Endothelial cell of umbilical vein (primary cell): ENCODE measurements at regions not wholly inside any gene's neighbourhood (a gene's known extent, or its start where the extent isn't known, plus 50 kb on each side); places are given as distances from the start of the nearest gene placed in this dataset.

Experiments
- BruUV-seq: library from RNA; stranded (reverse); fragments of 400-500 nt; replicated peaks from 2 replicates; lab custom pipeline; 2021; lab: Mats Ljungman, UMichigan
- CTCF ChIA-PET: fragments of 300-600, 350-600 bp; sonication (Branson Sonifier 250); formaldehyde crosslinking; loops from one replicate; lab custom pipeline; 2021; ENCODE audit warnings: antibody characterized with exemption, inconsistent platforms; lab: Charles Lee
- POLR2A ChIA-PET: fragments of 300-600, 350-600 bp; sonication (Branson Sonifier 250); formaldehyde crosslinking; loops from one replicate; lab custom pipeline; 2021; ENCODE audit warnings: antibody characterized with exemption, inconsistent platforms; lab: Charles Lee
- DNase-seq: peaks from one replicate; pipeline ENCODE4 v3.0.0-alpha.2; 2011; ENCODE audit warnings: low read depth, low spot score
- FAIRE-seq: peaks from 2 replicates; lab custom pipeline; 2011; peaks lifted over from hg19 to GRCh38; lab: Jason Lieb, UNC
- H2AFZ ChIP-seq: 2 replicates; pipeline ENCODE4 v1.6.0; 2012; ENCODE audit warnings: low read depth, low read length, control low read depth, inconsistent platforms
- H3K27ac ChIP-seq: 2 replicates; pipeline ENCODE4 v1.5.1; 2011; ENCODE audit warnings: low read depth, mild to moderate bottlenecking, control low read depth, low read length, moderate library complexity; ENCODE audit not compliant: insufficient read depth
- H3K27me3 ChIP-seq, 2 experiments: 2 replicates each; pipeline versions ENCODE4 v1.6.0 to v1.6.1; 2011; ENCODE audit warnings: low read length in 2 of 2, mixed read lengths in 1 of 2; ENCODE audit not compliant: control insufficient read depth in 2 of 2, insufficient read depth in 2 of 2
- H3K36me3 ChIP-seq, 2 experiments: 2 replicates in 1 of 2; 3 replicates in 1 of 2; pipeline ENCODE4 v1.5.1; 2011; ENCODE audit warnings: low read length in 2 of 2, mild to moderate bottlenecking in 1 of 2, moderate library complexity in 1 of 2; ENCODE audit not compliant: control insufficient read depth in 2 of 2, insufficient read depth in 2 of 2; ENCODE audit errors: extremely low read depth in 1 of 2
- H3K4me1 ChIP-seq: 3 replicates; pipeline ENCODE4 v1.5.1; 2011; ENCODE audit warnings: mild to moderate bottlenecking, low read length; ENCODE audit not compliant: control insufficient read depth, insufficient read depth; ENCODE audit errors: extremely low read depth
- H3K4me2 ChIP-seq: 2 replicates; pipeline ENCODE4 v1.6.1; 2011; ENCODE audit warnings: low read length, control low read depth, mixed read lengths; ENCODE audit not compliant: insufficient read depth
- H3K4me3 ChIP-seq, 3 experiments: fragments of 200-600 bp in 1 of 3; sonication (generic), shearing (Covaris generic) in 1 of 3; replicated peaks in 1 of 3; 2 replicates each; pipeline ENCODE4 v1.5.1; 2011 to 2016; ENCODE audit warnings: control low read depth in 3 of 3, low read length in 3 of 3, mild to moderate bottlenecking in 2 of 3, inconsistent platforms in 1 of 3, low read depth in 1 of 3, moderate library complexity in 1 of 3; ENCODE audit not compliant: insufficient read depth in 1 of 3
- H3K79me2 ChIP-seq: 2 replicates; pipeline ENCODE4 v1.6.0; 2012; ENCODE audit warnings: low read length, inconsistent platforms; ENCODE audit not compliant: control insufficient read depth, insufficient read depth
- H3K9ac ChIP-seq: replicated peaks from 2 replicates; pipeline ENCODE3; 2011; ENCODE audit warnings: low read length, control low read depth; ENCODE audit not compliant: insufficient read depth; ENCODE audit errors: extremely low read depth
- H3K9me1 ChIP-seq: replicated peaks from 3 replicates; pipeline ENCODE4 v1.6.0; 2011; ENCODE audit warnings: mild to moderate bottlenecking, low read length; ENCODE audit not compliant: control insufficient read depth, insufficient read depth; ENCODE audit errors: extremely low read depth
- H3K9me3 ChIP-seq: replicated peaks from 2 replicates; pipeline ENCODE4 v1.5.1; 2012; ENCODE audit warnings: low read length, inconsistent platforms; ENCODE audit not compliant: control insufficient read depth, insufficient read depth
- H4K20me1 ChIP-seq: replicated peaks from 2 replicates; pipeline ENCODE3; 2011; ENCODE audit warnings: mild to moderate bottlenecking, low read length; ENCODE audit not compliant: control insufficient read depth, insufficient read depth; ENCODE audit errors: extremely low read depth
- CTCF ChIP-seq, 2 donors: IDR thresholded peaks; 1 replicate in 1 of 2; 2 replicates in 1 of 2; pipeline ENCODE4 v1.5.1; 2011; ENCODE audit warnings: low read length in 2 of 2, mild to moderate bottlenecking in 2 of 2, moderate library complexity in 2 of 2, control low read depth in 1 of 2, inconsistent platforms in 1 of 2, low read depth in 1 of 2; ENCODE audit not compliant: insufficient read depth in 1 of 2; ENCODE audit errors: extremely low read depth in 1 of 2
- EZH2 ChIP-seq: IDR thresholded peaks from 2 replicates; pipeline ENCODE4 v1.6.1; 2012; ENCODE audit warnings: borderline replicate concordance, low read depth, mild to moderate bottlenecking, moderate library complexity, low read length, inconsistent platforms; ENCODE audit not compliant: severe bottlenecking
- FOS ChIP-seq: IDR thresholded peaks from 2 replicates; pipeline ENCODE4 v1.6.1; 2011; ENCODE audit warnings: mild to moderate bottlenecking, low read length, moderate library complexity, borderline replicate concordance; ENCODE audit not compliant: insufficient read depth
- GATA2 ChIP-seq: IDR thresholded peaks from 2 replicates; pipeline ENCODE4 v1.7.0; 2011; ENCODE audit warnings: low read depth, mild to moderate bottlenecking, moderate library complexity, mixed read lengths, low read length; ENCODE audit not compliant: insufficient read length, insufficient read depth
- MYC ChIP-seq: IDR thresholded peaks from one replicate; pipeline ENCODE4 v1.6.1; 2011; ENCODE audit warnings: mild to moderate bottlenecking, low read depth, low read length
- POLR2A ChIP-seq: IDR thresholded peaks from 2 replicates; pipeline ENCODE4 v1.6.1; 2012; ENCODE audit warnings: low read depth, mild to moderate bottlenecking, control low read depth, low read length
- POLR2AphosphoS5 ChIP-seq: IDR thresholded peaks from 2 replicates; pipeline ENCODE4 v1.6.1; 2012; ENCODE audit warnings: low read depth, mild to moderate bottlenecking, control low read depth, low read length, moderate library complexity; ENCODE audit not compliant: insufficient read depth
- dilution Hi-C: fragments of 300-500 bp; cut with MboI; formaldehyde crosslinking; loops from one replicate; pipeline ENCODE4 v1.15.0; 2019; ENCODE audit warnings: low sequenced_read_pairs; ENCODE audit not compliant: extremely low pct_ligation_motif_present
- intact Hi-C: fragments of 100-400 bp; cut with micrococcal nuclease; formaldehyde crosslinking; loops from one replicate; pipeline ENCODE4 v1.10.0; 2022
- TF ChIP-seq, protein P1 (sequence below): IDR thresholded peaks from 2 replicates; pipeline ENCODE4 v1.6.1; 2011; ENCODE audit not compliant: insufficient read depth, insufficient read length

DNA sequence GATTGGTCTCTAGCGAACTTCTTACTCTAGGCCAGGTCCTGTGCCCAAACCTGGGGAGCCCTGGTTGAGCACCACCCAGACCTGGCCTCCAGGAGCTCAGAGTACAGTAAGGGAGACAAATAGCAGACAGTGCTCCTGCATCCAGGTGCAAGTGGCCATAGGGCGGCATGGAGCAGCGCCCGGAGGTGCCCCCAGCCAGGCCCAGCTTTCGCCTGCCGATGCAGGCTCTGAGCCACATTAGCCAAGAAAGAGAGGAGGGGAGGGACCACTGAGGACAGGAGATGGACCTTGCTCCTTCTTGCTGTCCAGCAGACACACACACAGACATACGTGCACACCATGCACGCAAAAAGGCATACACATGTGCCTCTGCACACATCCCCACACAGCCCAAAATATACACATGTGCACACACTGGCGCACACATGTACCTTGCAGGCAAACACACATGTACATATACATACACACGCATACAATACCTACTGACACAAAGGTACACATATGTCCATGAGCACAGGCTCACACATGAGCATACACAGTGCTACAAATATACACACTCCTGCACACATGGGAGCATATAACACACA is 68.7 kb upstream of the FGF3 start:
- ChIA-PET POLR2A (no interaction called here), CTCF (interaction anchor here (0.7 to 1.6 kb wide), 8 partner anchors 9 to 308 kb away, joined by 3 to 16 read pairs (median 5); no protein-coding TSS in a partner anchor)
- no peak overlapping the region for H3K9ac ChIP-seq
- peaks cover 26 to 29% of the 10 kb centered on the region in 2 experiments for H3K27me3 ChIP-seq
- no TSS peak for BruUV-seq
- H3K79me2 ChIP-seq: no peaks in the 10 kb centered on the region
- H2AFZ ChIP-seq: no peak overlapping the region
- H4K20me1 ChIP-seq: no peaks in the 10 kb centered on the region
- H3K36me3 ChIP-seq: no peaks in the 10 kb centered on the region
- H3K4me2 ChIP-seq: no peak overlapping the region
- DNase-seq (no peak), FAIRE-seq (no peak)
- H3K4me1 ChIP-seq: no peaks in the 10 kb centered on the region
- dilution Hi-C loops (no loop called here), intact Hi-C loops (loop anchor here (1.0 to 5.0 kb wide), 2 partner anchors 186 to 202 kb away; partner anchors contain the start of gene FGF19)
- no peak overlapping the region for H3K27ac ChIP-seq
- no peak for TF ChIP-seq FOS
- TF ChIP-seq POLR2AphosphoS5: no peak
- TF ChIP-seq EZH2: no peak
- TF ChIP-seq CTCF (IDR thresholded peaks at IDR 0.05; ENCODE audit: extremely low read depth in 1 of 2, insufficient read depth in 1 of 2, low read depth in 1 of 2, low read length in 2 of 2): no peak
- no peak for TF ChIP-seq POLR2A
- TF ChIP-seq, protein P1, sequence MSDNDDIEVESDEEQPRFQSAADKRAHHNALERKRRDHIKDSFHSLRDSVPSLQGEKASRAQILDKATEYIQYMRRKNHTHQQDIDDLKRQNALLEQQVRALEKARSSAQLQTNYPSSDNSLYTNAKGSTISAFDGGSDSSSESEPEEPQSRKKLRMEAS: no peak
- no peak for TF ChIP-seq MYC
- TF ChIP-seq GATA2: no peak
- no peak overlapping the region for H3K4me3 ChIP-seq
- no peaks in the 10 kb centered on the region for H3K9me1 ChIP-seq
- no peaks in the 10 kb centered on the region for H3K9me3 ChIP-seq
